ENCODE measurements at regions not wholly inside any gene's neighbourhood (a gene's known extent, or its start where the extent isn't known, plus 50 kb on each side); places are given as distances from the start of the nearest gene placed in this dataset.

- TF ChIP-seq CTCF (conservative IDR thresholded peaks at IDR 0.05; ENCODE audit: low read length) (no peak), EZH2phosphoT487 (IDR thresholded peaks at IDR 0.05; ENCODE audit: borderline replicate concordance, low read depth, low read length) (no peak)
Measured at GRCh38 chr4:96379524-96379923, 539.6 kb downstream of the PDHA2 start.

Measured in OCI-LY7 (cell line).